B cell (primary cell): ENCODE measurements at regions not wholly inside any gene's neighbourhood (a gene's known extent, or its start where the extent isn't known, plus 50 kb on each side); places are given as distances from the start of the nearest gene placed in this dataset.

Experiments used
- ATAC-seq: fragments of 200-7000 bp; cut with Tn5 transposase; one replicate; pipeline ENCODE4 v1.10.0; 2021; ENCODE audit warnings: low read depth, mild to moderate bottlenecking, moderate number of reproducible peaks, moderate library complexity
- CTCF ChIA-PET: fragments of 350-600 bp; sonication (Branson Sonifier 250); formaldehyde crosslinking; loops from one replicate; lab custom pipeline; 2021; ENCODE audit warnings: antibody characterized with exemption, inconsistent platforms; lab: Charles Lee
- POLR2A ChIA-PET: fragments of 350-600 bp; sonication (Branson Sonifier 250); formaldehyde crosslinking; loops from one replicate; lab custom pipeline; 2021; ENCODE audit warnings: antibody characterized with exemption; lab: Charles Lee
- DNase-seq: peaks from one replicate; pipeline ENCODE4 v3.0.0; 2013
- H2AFZ ChIP-seq: 2 replicates; pipeline ENCODE4 v1.6.1; 2012; ENCODE audit warnings: mild to moderate bottlenecking, low read depth, low read length; ENCODE audit not compliant: insufficient read depth, poor library complexity, severe bottlenecking
- H3K27ac ChIP-seq, 2 donors: 1 replicate in 1 of 2; 2 replicates in 1 of 2; pipeline ENCODE4 v1.5.1; 2012 to 2013; ENCODE audit warnings: low read length in 2 of 2, mild to moderate bottlenecking in 2 of 2, moderate library complexity in 1 of 2
- H3K27me3 ChIP-seq, 4 experiments: fragments of 200-600 bp in 1 of 4; sonication (generic) in 1 of 4; replicated peaks in 1 of 4; 1 replicate in 2 of 4; 2 replicates in 2 of 4; pipeline versions ENCODE4 v1.6.1 to v1.7.0; 2013 to 2016; ENCODE audit warnings: low read length in 3 of 4, mild to moderate bottlenecking in 2 of 4, mixed read lengths in 1 of 4, moderate library complexity in 1 of 4; ENCODE audit not compliant: insufficient read depth in 4 of 4, control insufficient read depth in 3 of 4; ENCODE audit errors: control extremely low read depth in 1 of 4
- H3K36me3 ChIP-seq, 2 experiments: replicated peaks in 1 of 2; 1 replicate in 1 of 2; 2 replicates in 1 of 2; pipeline versions ENCODE4 v1.6.1 to v1.7.1; 2013; ENCODE audit warnings: low read length in 1 of 2; ENCODE audit not compliant: insufficient read depth in 2 of 2, control insufficient read depth in 1 of 2; ENCODE audit errors: control extremely low read depth in 1 of 2, extremely low read depth in 1 of 2
- H3K4me1 ChIP-seq, 2 donors: fragments of 200-600 bp in 1 of 2; sonication (generic) in 1 of 2; 1 replicate in 1 of 2; 2 replicates in 1 of 2; pipeline versions ENCODE4 v1.5.1 to v1.6.1; 2013 to 2017; ENCODE audit warnings: low read length in 2 of 2; ENCODE audit not compliant: control insufficient read depth in 2 of 2, insufficient read depth in 2 of 2
- H3K4me2 ChIP-seq: replicated peaks from 2 replicates; pipeline ENCODE3; 2012; ENCODE audit warnings: mild to moderate bottlenecking, low read depth, low read length; ENCODE audit not compliant: poor library complexity, severe bottlenecking
- H3K4me3 ChIP-seq, 5 experiments: fragments of 200-600 bp in 1 of 5; sonication (generic) in 1 of 5; 1 replicate in 3 of 5; 2 replicates in 2 of 5; pipeline versions ENCODE4 v1.5.1 to v1.7.0; 2011 to 2016; ENCODE audit warnings: low read length in 4 of 5, mild to moderate bottlenecking in 4 of 5, low read depth in 2 of 5, control low read depth in 1 of 5, moderate library complexity in 1 of 5; ENCODE audit not compliant: insufficient read depth in 1 of 5; ENCODE audit errors: control extremely low read depth in 1 of 5, extremely low read depth in 1 of 5
- H3K79me2 ChIP-seq: fragments of 200-600 bp; sonication (generic); one replicate; pipeline ENCODE4 v1.6.0; 2016; ENCODE audit warnings: low read length; ENCODE audit not compliant: control insufficient read depth, insufficient read depth
- H3K9ac ChIP-seq: fragments of 200-600 bp; sonication (generic); 2 replicates; pipeline ENCODE4 v1.6.1; 2017; ENCODE audit warnings: mild to moderate bottlenecking, low read length, moderate library complexity
- H3K9me3 ChIP-seq, 3 donors: one replicate each; pipeline versions ENCODE4 v1.6.1 to v1.7.1; 2013; ENCODE audit warnings: low read length in 2 of 3; ENCODE audit not compliant: control insufficient read depth in 2 of 3, insufficient read depth in 1 of 3; ENCODE audit errors: control extremely low read depth in 1 of 3
- H4K20me1 ChIP-seq: 2 replicates; pipeline ENCODE4 v1.6.0; 2012; ENCODE audit warnings: mild to moderate bottlenecking, low read length; ENCODE audit not compliant: insufficient read depth, control insufficient read depth, poor library complexity, severe bottlenecking
- H3K27ac Mint-ChIP-seq: one replicate; pipeline ENCODE4 v1.8.0; 2021; ENCODE audit warnings: mixed read lengths
- H3K27me3 Mint-ChIP-seq: one replicate; pipeline ENCODE4 v1.8.0; 2021; ENCODE audit warnings: mixed read lengths
- H3K4me1 Mint-ChIP-seq: one replicate; pipeline ENCODE4 v1.8.0; 2021; ENCODE audit warnings: mixed read lengths
- H3K4me3 Mint-ChIP-seq: one replicate; pipeline ENCODE4 v1.8.0; 2021; ENCODE audit warnings: mixed read lengths
- H3K9me3 Mint-ChIP-seq: one replicate; pipeline ENCODE4 v1.8.0; 2022; ENCODE audit warnings: mixed read lengths; ENCODE audit not compliant: insufficient read depth
- EZH2 ChIP-seq: IDR thresholded peaks from 2 replicates; pipeline ENCODE4 v1.6.1; 2012; ENCODE audit warnings: borderline replicate concordance, low read depth, mild to moderate bottlenecking, moderate library complexity, low read length; ENCODE audit not compliant: insufficient read depth, poor library complexity, severe bottlenecking
- WGBS: methylation state at CpG from one replicate; pipeline ENCODE4 v1.1.5; 2013; ENCODE audit warnings: missing lambda C conversion rate; ENCODE audit not compliant: insufficient coverage; 5-methylcytosine and 5-hydroxymethylcytosine counted together
- intact Hi-C: fragments of 100-400 bp; cut with micrococcal nuclease; formaldehyde crosslinking; loops from one replicate; pipeline ENCODE4 v1.10.0; 2022
- TF ChIP-seq, protein P1 (sequence below): fragments of 200-600 bp; IDR thresholded peaks from one replicate; pipeline ENCODE4 v1.8.0; 2022; ENCODE audit warnings: antibody characterized with exemption, mild to moderate bottlenecking

DNA sequence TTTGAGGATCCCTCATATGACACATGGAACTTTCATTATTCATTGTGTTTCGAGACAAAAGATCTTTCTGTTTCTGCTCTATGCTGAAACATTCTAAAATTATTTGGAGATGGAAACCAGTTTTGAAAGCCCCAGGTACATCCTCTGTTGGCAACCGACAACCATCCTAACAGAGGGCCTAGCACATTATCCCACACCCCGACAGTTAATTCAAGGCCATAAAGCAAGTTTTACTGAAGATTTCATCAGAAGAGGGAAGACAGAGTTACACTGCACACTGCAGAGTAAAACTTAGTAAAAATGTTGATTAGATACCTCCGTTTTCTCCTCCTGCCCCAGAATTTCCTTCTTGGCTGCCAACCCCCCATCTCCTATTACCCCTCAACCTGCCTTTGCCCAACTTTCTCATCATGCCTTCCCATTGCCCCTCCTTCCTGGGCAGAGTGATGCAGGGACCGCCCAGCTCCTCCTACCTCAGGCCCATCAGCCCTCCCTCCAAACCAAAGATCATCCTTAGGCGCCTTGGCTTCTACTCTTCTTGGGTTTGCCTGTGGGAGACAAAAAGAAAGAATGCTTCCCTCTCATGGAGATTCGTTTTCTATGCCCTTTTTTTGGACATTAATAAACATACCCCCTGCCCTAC, 52.9 kb upstream of the CITED4 start:
- no peaks in the 10 kb centered on the region for H3K79me2 ChIP-seq
- Mint-ChIP-seq H3K27me3 (no peaks in the 10 kb centered on the region), H3K27ac (no peak overlapping the region), H3K4me3 (no peak overlapping the region), H3K9me3 (no peaks in the 10 kb centered on the region), H3K4me1 (no peaks in the 10 kb centered on the region)
- H3K4me1 ChIP-seq, result no peaks in the 10 kb centered on the region
- no peaks in the 10 kb centered on the region for H4K20me1 ChIP-seq
- no peak for ATAC-seq
- H3K36me3 ChIP-seq, result no peaks in the 10 kb centered on the region
- H3K9ac ChIP-seq, result no peak overlapping the region
- intact Hi-C loops, result no loop called here
- no peaks in the 10 kb centered on the region for H3K9me3 ChIP-seq
- no peak overlapping the region for H3K4me3 ChIP-seq
- TF ChIP-seq, protein P1, sequence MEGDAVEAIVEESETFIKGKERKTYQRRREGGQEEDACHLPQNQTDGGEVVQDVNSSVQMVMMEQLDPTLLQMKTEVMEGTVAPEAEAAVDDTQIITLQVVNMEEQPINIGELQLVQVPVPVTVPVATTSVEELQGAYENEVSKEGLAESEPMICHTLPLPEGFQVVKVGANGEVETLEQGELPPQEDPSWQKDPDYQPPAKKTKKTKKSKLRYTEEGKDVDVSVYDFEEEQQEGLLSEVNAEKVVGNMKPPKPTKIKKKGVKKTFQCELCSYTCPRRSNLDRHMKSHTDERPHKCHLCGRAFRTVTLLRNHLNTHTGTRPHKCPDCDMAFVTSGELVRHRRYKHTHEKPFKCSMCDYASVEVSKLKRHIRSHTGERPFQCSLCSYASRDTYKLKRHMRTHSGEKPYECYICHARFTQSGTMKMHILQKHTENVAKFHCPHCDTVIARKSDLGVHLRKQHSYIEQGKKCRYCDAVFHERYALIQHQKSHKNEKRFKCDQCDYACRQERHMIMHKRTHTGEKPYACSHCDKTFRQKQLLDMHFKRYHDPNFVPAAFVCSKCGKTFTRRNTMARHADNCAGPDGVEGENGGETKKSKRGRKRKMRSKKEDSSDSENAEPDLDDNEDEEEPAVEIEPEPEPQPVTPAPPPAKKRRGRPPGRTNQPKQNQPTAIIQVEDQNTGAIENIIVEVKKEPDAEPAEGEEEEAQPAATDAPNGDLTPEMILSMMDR, result no peak
- TF ChIP-seq EZH2, result no peak
- DNase-seq, result no peak
- H3K4me2 ChIP-seq, result no peak overlapping the region
- WGBS, result 71% methylated on average over 1 of the region's 7 CpGs
- ChIA-PET POLR2A (no interaction called here), CTCF (no interaction called here)
- H3K27me3 ChIP-seq, result no peaks in the 10 kb centered on the region
- H3K27ac ChIP-seq, result no peak overlapping the region
- H2AFZ ChIP-seq, result no peak overlapping the region

DNA sequence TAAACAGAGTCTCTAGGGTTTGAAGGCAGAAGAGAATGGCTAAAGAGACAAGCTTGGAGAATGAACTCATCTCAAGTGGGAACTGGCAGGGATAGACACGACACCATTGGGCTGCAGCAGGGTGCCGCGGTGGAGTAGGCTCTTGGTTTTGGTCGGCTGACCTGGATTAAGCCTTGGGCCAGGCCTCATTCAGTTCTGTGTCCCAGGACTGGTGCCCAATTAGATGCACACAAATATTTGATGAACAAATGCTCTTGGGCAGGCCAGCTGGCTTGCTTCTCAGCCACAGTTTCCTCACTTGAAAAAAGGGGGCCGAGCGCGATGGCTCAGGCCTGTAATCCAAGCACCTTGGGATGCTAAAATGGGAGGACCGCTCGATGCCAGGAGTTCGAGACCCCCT, 53.4 kb upstream of the CITED4 start:
- Histone ChIP-seq H3K4me3 (no peak overlapping the region), H3K79me2 (no peaks in the 10 kb centered on the region), H3K9ac (no peak overlapping the region), H3K27me3 (no peaks in the 10 kb centered on the region), H3K27ac (no peak overlapping the region), H2AFZ (no peak overlapping the region), H3K36me3 (no peaks in the 10 kb centered on the region), H3K4me2 (no peak overlapping the region), H3K9me3 (no peaks in the 10 kb centered on the region), H3K4me1 (no peaks in the 10 kb centered on the region), H4K20me1 (no peaks in the 10 kb centered on the region)
- WGBS, result 88% methylated on average over 7 of the region's 10 CpGs
- Mint-ChIP-seq H3K4me3 (no peak overlapping the region), H3K27ac (no peak overlapping the region), H3K9me3 (no peaks in the 10 kb centered on the region), H3K4me1 (no peaks in the 10 kb centered on the region), H3K27me3 (peaks cover 4% of the 10 kb centered on the region)
- CTCF ChIA-PET, result no interaction called here
- TF ChIP-seq EZH2, result no peak
- TF ChIP-seq, protein P1, result no peak
- POLR2A ChIA-PET, result no interaction called here
- DNase-seq, result no peak
- ATAC-seq, result no peak
- intact Hi-C loops, result no loop called here
